Activated B cell treated with CpG ODN at 0.5 μM for 24 hours (primary cell): ENCODE measurements at regions not wholly inside any gene's neighbourhood (a gene's known extent, or its start where the extent isn't known, plus 50 kb on each side); places are given as distances from the start of the nearest gene placed in this dataset.

ENCODE experiments used
- ATAC-seq: fragments of 200-7000 bp; cut with Tn5 transposase; one replicate; pipeline ENCODE4 v1.10.0; 2021; ENCODE audit warnings: low read depth, mild to moderate bottlenecking, moderate library complexity
- CTCF ChIA-PET: fragments of 350-600 bp; sonication (Branson Sonifier 250); formaldehyde crosslinking; loops from one replicate; lab custom pipeline; 2021; ENCODE audit warnings: antibody characterized with exemption; lab: Charles Lee
- POLR2A ChIA-PET: fragments of 350-600 bp; sonication (Branson Sonifier 250); formaldehyde crosslinking; loops from one replicate; lab custom pipeline; 2021; ENCODE audit warnings: antibody characterized with exemption; lab: Charles Lee
- DNase-seq: peaks from one replicate; pipeline ENCODE4 v3.0.0; 2022
- H3K27ac Mint-ChIP-seq: one replicate; pipeline ENCODE4 v1.8.0; 2020; ENCODE audit warnings: mixed read lengths
- H3K27me3 Mint-ChIP-seq: one replicate; pipeline ENCODE4 v1.8.0; 2021; ENCODE audit warnings: mixed read lengths
- H3K36me3 Mint-ChIP-seq: one replicate; pipeline ENCODE4 v1.8.0; 2021; ENCODE audit warnings: low read depth, mixed read lengths
- H3K4me1 Mint-ChIP-seq: one replicate; pipeline ENCODE4 v1.8.0; 2021; ENCODE audit warnings: mixed read lengths
- H3K4me3 Mint-ChIP-seq: one replicate; pipeline ENCODE4 v1.8.0; 2020; ENCODE audit warnings: mild to moderate bottlenecking, mixed read lengths
- H3K9me3 Mint-ChIP-seq: one replicate; pipeline ENCODE4 v1.8.0; 2020; ENCODE audit warnings: mixed read lengths
- intact Hi-C: fragments of 100-400 bp; cut with micrococcal nuclease; formaldehyde crosslinking; loops from one replicate; pipeline ENCODE4 v1.15.1; 2024
- TF ChIP-seq, protein P1 (sequence below): fragments of 200-600 bp; IDR thresholded peaks from one replicate; pipeline ENCODE4 v1.8.0; 2022; ENCODE audit warnings: antibody characterized with exemption, mild to moderate bottlenecking

DNA sequence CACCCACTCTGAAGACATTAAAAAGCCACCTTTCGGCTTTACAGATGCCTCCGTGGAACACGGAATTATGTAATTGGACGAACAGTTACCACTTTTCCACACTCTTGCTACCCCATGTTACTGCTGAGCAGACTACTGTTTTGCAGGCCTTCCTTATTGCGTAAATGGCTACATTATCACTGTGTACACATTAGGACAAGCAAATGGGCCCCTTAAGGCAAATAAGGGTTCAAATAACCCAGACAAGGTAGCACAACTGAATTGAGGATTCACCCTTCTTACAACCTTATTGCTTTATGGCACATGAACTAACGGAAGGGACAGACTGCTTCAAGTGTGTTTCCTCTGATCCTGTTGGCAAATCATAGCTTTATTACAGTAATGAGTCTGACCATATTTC, 832.2 kb upstream of the FANCL start:
- intact Hi-C loops, result no loop called here
- peaks cover 1% of the 10 kb centered on the region for H3K27me3 Mint-ChIP-seq
- no peaks in the 10 kb centered on the region for H3K4me1 Mint-ChIP-seq
- peaks cover 5% of the 10 kb centered on the region for H3K9me3 Mint-ChIP-seq
- TF ChIP-seq, protein P1, sequence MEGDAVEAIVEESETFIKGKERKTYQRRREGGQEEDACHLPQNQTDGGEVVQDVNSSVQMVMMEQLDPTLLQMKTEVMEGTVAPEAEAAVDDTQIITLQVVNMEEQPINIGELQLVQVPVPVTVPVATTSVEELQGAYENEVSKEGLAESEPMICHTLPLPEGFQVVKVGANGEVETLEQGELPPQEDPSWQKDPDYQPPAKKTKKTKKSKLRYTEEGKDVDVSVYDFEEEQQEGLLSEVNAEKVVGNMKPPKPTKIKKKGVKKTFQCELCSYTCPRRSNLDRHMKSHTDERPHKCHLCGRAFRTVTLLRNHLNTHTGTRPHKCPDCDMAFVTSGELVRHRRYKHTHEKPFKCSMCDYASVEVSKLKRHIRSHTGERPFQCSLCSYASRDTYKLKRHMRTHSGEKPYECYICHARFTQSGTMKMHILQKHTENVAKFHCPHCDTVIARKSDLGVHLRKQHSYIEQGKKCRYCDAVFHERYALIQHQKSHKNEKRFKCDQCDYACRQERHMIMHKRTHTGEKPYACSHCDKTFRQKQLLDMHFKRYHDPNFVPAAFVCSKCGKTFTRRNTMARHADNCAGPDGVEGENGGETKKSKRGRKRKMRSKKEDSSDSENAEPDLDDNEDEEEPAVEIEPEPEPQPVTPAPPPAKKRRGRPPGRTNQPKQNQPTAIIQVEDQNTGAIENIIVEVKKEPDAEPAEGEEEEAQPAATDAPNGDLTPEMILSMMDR, result no peak
- POLR2A ChIA-PET, result no interaction called here
- H3K36me3 Mint-ChIP-seq, result no peaks in the 10 kb centered on the region
- DNase-seq (no peak), ATAC-seq (no peak)
- no peak overlapping the region for H3K27ac Mint-ChIP-seq
- CTCF ChIA-PET, result no interaction called here
- H3K4me3 Mint-ChIP-seq, result no peak overlapping the region

DNA sequence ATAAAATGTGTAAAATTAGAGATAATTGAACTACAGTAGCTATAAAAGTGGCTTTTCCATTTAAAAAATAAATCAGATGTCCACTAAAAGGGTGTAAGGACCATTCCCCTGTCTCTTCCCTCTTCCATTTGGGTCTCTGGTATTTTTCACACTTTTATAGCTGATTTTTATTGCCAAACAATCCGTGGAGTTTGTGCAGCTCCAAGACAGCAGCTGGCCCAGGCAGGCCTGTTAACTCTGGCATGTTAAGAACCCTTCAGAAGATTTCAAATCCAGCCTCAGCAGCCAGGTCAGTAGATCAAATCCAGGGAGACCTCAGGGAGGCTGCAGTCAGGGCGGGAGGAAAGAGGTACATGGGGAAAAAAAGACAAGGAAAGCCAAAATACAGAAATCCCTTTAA, 827.1 kb upstream of the FANCL start:
- no peak for DNase-seq
- peaks cover 5% of the 10 kb centered on the region for H3K9me3 Mint-ChIP-seq
- TF ChIP-seq, protein P1, result no peak
- intact Hi-C loops, result no loop called here
- no peak overlapping the region for H3K4me3 Mint-ChIP-seq
- peaks cover 1% of the 10 kb centered on the region for H3K27me3 Mint-ChIP-seq
- H3K4me1 Mint-ChIP-seq, result no peaks in the 10 kb centered on the region
- ChIA-PET CTCF (interaction anchor here (1.4 kb wide), 1 partner anchor 43 kb away, joined by 4 read pairs; no protein-coding TSS in a partner anchor), POLR2A (no interaction called here)
- H3K27ac Mint-ChIP-seq, result no peak overlapping the region
- H3K36me3 Mint-ChIP-seq, result no peaks in the 10 kb centered on the region
- no peak for ATAC-seq

GRCh38 chr2:59066787-59067399, 825.8 kb upstream of the FANCL start:
- ChIA-PET CTCF (no interaction called here), POLR2A (no interaction called here)
- no peak for ATAC-seq
- peaks cover under 1% of the 10 kb centered on the region for H3K27me3 Mint-ChIP-seq
- no peak for DNase-seq
- H3K36me3 Mint-ChIP-seq, result no peaks in the 10 kb centered on the region
- H3K9me3 Mint-ChIP-seq, result peaks cover 5% of the 10 kb centered on the region
- no peak overlapping the region for H3K27ac Mint-ChIP-seq
- intact Hi-C loops, result no loop called here
- no peaks in the 10 kb centered on the region for H3K4me1 Mint-ChIP-seq
- no peak overlapping the region for H3K4me3 Mint-ChIP-seq
- TF ChIP-seq, protein P1, result no peak

- Mint-ChIP-seq H3K4me1 (no peaks in the 10 kb centered on the region), H3K27ac (no peak overlapping the region), H3K36me3 (no peaks in the 10 kb centered on the region), H3K9me3 (no peaks in the 10 kb centered on the region), H3K4me3 (no peak overlapping the region), H3K27me3 (peaks cover 5% of the 10 kb centered on the region)
- ChIA-PET CTCF (interaction anchor here (1.1 kb wide), 1 partner anchor 22 kb away, joined by 3 read pairs; no protein-coding TSS in a partner anchor), POLR2A (no interaction called here)
- ATAC-seq (no peak), DNase-seq (no peak)
- TF ChIP-seq, protein P1, result no peak
- intact Hi-C loops, result no loop called here
These were observed 806.4 kb upstream of the FANCL start for GRCh38 chr2:59047373-59047995.

DNA sequence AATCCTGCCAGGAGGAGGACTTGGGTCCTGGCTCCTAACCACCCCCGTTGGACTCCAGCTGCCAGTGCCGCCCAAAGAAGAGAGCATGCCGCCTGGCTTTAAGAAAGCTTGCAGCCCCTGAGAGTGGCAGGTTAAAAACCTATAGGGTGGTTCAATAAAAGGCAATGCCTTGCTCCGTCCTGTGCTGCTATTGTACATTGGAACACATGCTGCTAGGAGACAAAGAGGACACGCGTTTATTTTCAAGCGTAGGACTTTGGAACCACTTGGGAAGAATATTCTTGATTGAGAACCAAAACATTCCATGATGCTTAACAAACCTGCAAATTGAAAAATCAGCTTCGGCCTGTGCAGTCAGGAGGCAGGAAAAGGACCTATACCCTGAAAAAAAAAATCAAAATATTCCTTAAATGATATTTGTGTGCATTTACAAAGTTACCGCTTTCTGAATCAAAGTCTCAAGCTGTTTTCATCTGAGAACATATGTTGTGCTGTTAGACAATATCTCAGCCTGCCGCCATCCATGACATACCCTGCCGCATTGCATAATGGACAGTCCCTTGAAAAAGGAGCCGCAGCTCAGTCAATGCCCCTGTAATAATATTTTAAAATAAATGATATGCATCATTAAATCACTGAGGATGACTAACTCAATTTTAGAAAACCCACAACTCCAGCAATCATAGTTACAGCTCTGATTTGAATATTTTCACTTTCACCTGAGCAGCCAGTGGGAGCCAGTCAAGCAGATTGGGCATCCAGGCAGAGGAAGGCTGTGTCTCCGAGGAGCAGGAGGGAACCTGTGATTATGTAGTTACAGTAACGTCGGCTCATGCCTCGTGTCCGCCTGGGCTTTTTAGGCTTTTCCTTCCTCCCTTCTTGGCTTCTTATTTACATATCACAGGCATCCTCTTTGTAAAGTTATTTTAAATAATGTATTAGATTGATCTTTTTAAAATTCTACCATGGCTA, 805.6 kb upstream of the FANCL start:
- Mint-ChIP-seq H3K4me3 (no peak overlapping the region), H3K36me3 (no peaks in the 10 kb centered on the region), H3K4me1 (no peaks in the 10 kb centered on the region), H3K27ac (no peak overlapping the region), H3K9me3 (no peaks in the 10 kb centered on the region), H3K27me3 (peaks cover 9% of the 10 kb centered on the region)
- TF ChIP-seq, protein P1, result no peak
- ChIA-PET CTCF (interaction anchor here (1.1 kb wide), 1 partner anchor 21 kb away, joined by 3 read pairs; no protein-coding TSS in a partner anchor), POLR2A (no interaction called here)
- DNase-seq (no peak), ATAC-seq (no peak)
- intact Hi-C loops, result no loop called here
